GM12878 (cell line): ENCODE measurements at regions not wholly inside any gene's neighbourhood (a gene's known extent, or its start where the extent isn't known, plus 50 kb on each side); places are given as distances from the start of the nearest gene placed in this dataset.

Experiments
- ATAC-seq: fragments of 200-7000 bp; cut with Tn5 transposase; 3 replicates; pipeline ENCODE4 v1.9.1; 2020; ENCODE audit warnings: mild to moderate bottlenecking, moderate library complexity
- BruUV-seq: library from RNA; stranded (reverse); fragments of 400-500 nt; replicated peaks from 2 replicates; lab custom pipeline; 2021; lab: Mats Ljungman, UMichigan
- CTCF ChIA-PET: fragments of 300-600 bp; sonication (Branson Sonifier 250); formaldehyde crosslinking; extraction: SDS; loops from one replicate; lab custom pipeline; 2021; ENCODE audit warnings: inconsistent platforms; lab: Yijun Ruan, JAX
- POLR2A ChIA-PET: fragments of 350-600 bp; formaldehyde crosslinking; extraction: SDS; loops from one replicate; lab custom pipeline; 2021; ENCODE audit warnings: inconsistent platforms; lab: Charles Lee
- RAD21 ChIA-PET: fragments of 300-600 bp; sonication (Branson Sonifier 250); formaldehyde crosslinking; loops from one replicate; lab custom pipeline; 2023; ENCODE audit warnings: antibody characterized with exemption; ENCODE audit not compliant: unreplicated experiment; lab: Charles Lee
- SMC1A ChIA-PET: fragments of 300-600 bp; sonication (Branson Sonifier 250); formaldehyde crosslinking; loops from one replicate; lab custom pipeline; 2023; ENCODE audit not compliant: unreplicated experiment, uncharacterized antibody; lab: Charles Lee
- DNase-seq: peaks from one replicate; pipeline ENCODE4 v3.0.0-alpha.2; 2011; ENCODE audit warnings: low read depth, low spot score
- FAIRE-seq: peaks from 3 replicates; lab custom pipeline; 2011; peaks lifted over from hg19 to GRCh38; lab: Jason Lieb, UNC
- H2AFZ ChIP-seq: 2 replicates; pipeline ENCODE4 v1.6.0; 2011; ENCODE audit warnings: low read depth, low read length, control low read depth; ENCODE audit not compliant: control insufficient read depth
- H3K27ac ChIP-seq: 2 replicates; pipeline ENCODE4 v1.5.1; 2011; ENCODE audit warnings: control low read depth; ENCODE audit not compliant: control insufficient read depth, insufficient read depth
- H3K27me3 ChIP-seq, 2 experiments: replicated peaks in 1 of 2; 2 replicates each; pipeline versions ENCODE4 v1.6.0 to v1.6.1; 2011; ENCODE audit warnings: low read length in 1 of 2; ENCODE audit not compliant: control insufficient read depth in 2 of 2, insufficient read depth in 2 of 2
- H3K36me3 ChIP-seq, 2 experiments: 2 replicates each; pipeline ENCODE4 v1.5.1; 2011; ENCODE audit warnings: low read length in 1 of 2; ENCODE audit not compliant: control insufficient read depth in 2 of 2, insufficient read depth in 2 of 2
- H3K4me1 ChIP-seq: 2 replicates; pipeline ENCODE4 v1.6.1; 2011; ENCODE audit warnings: mild to moderate bottlenecking, low read length, moderate library complexity, mixed read lengths; ENCODE audit not compliant: control insufficient read depth, insufficient read depth
- H3K4me2 ChIP-seq: 2 replicates; pipeline ENCODE4 v1.6.0; 2011; ENCODE audit warnings: control low read depth; ENCODE audit not compliant: control insufficient read depth, insufficient read depth
- H3K4me3 ChIP-seq: fragments of 200-600 bp; sonication (generic); 2 replicates; pipeline ENCODE4 v1.5.1; 2016
- H3K79me2 ChIP-seq: 2 replicates; pipeline ENCODE4 v1.6.0; 2011; ENCODE audit warnings: low read length; ENCODE audit not compliant: control insufficient read depth, insufficient read depth
- H3K9ac ChIP-seq: 2 replicates; pipeline ENCODE4 v1.8.0; 2011; ENCODE audit warnings: low read length, control low read depth, mixed read lengths; ENCODE audit not compliant: control insufficient read depth, insufficient read depth
- H3K9me3 ChIP-seq: replicated peaks from 3 replicates; pipeline ENCODE4 v1.5.1; 2011; ENCODE audit warnings: mild to moderate bottlenecking, low read length; ENCODE audit not compliant: control insufficient read depth, insufficient read depth
- H4K20me1 ChIP-seq: 2 replicates; pipeline ENCODE4 v1.6.0; 2011; ENCODE audit not compliant: control insufficient read depth, insufficient read depth
- BHLHE40 ChIP-seq, 2 experiments: fragments of 450-650 bp in 1 of 2; IDR thresholded peaks; 2 replicates each; pipeline ENCODE4 v1.6.1; 2011 to 2017; ENCODE audit warnings: low read depth in 2 of 2, borderline replicate concordance in 1 of 2, improper control_type of control experiment in 1 of 2, low read length in 1 of 2, mild to moderate bottlenecking in 1 of 2
- CEBPB ChIP-seq, 2 experiments: fragments of 150-350 bp in 1 of 2; IDR thresholded peaks; 2 replicates each; pipeline ENCODE4 v1.6.1; 2012 to 2014; ENCODE audit warnings: low read depth in 2 of 2, low read length in 2 of 2, borderline replicate concordance in 1 of 2, inconsistent platforms in 1 of 2
- CHD2 ChIP-seq: IDR thresholded peaks from 2 replicates; pipeline ENCODE4 v1.6.1; 2011; ENCODE audit warnings: low read depth, low read length, improper control_type of control experiment, borderline replicate concordance
- ESRRA ChIP-seq: IDR thresholded peaks from 2 replicates; pipeline ENCODE4 v1.6.1; 2012; ENCODE audit warnings: mild to moderate bottlenecking, low read length, improper control_type of control experiment
- ETV6 ChIP-seq, 2 experiments: fragments of 450-650 bp in 1 of 2; IDR thresholded peaks in 1 of 2; conservative IDR thresholded peaks in 1 of 2; 2 replicates each; pipeline ENCODE4 v1.6.1; 2014; ENCODE audit warnings: antibody characterized with exemption in 1 of 2, borderline replicate concordance in 1 of 2, low read depth in 1 of 2, mild to moderate bottlenecking in 1 of 2, moderate library complexity in 1 of 2
- GABPA ChIP-seq: IDR thresholded peaks from 2 replicates; pipeline ENCODE4 v1.6.1; 2014; ENCODE audit warnings: antibody characterized with exemption, low read depth, mild to moderate bottlenecking, inconsistent platforms
- HCFC1 ChIP-seq: fragments of 150-350 bp; IDR thresholded peaks from 2 replicates; pipeline ENCODE4 v1.6.1; 2014; ENCODE audit warnings: low read length
- JUNB ChIP-seq: IDR thresholded peaks from 2 replicates; pipeline ENCODE4 v1.6.1; 2016; ENCODE audit warnings: antibody characterized with exemption, mild to moderate bottlenecking
- JUND ChIP-seq: IDR thresholded peaks from 2 replicates; pipeline ENCODE4 v1.6.1; 2012; ENCODE audit warnings: low read depth, mild to moderate bottlenecking, low read length, improper control_type of control experiment, moderate library complexity
- KAT2A ChIP-seq: conservative IDR thresholded peaks from 2 replicates; pipeline ENCODE4 v1.6.1; 2011; ENCODE audit warnings: low read depth, low read length; ENCODE audit not compliant: control insufficient read depth
- POLR2A ChIP-seq: IDR thresholded peaks from 2 replicates; pipeline ENCODE4 v1.6.1; 2011; ENCODE audit warnings: low read depth, mild to moderate bottlenecking, low read length
- RAD51 ChIP-seq: fragments of 450-650 bp; IDR thresholded peaks from 2 replicates; pipeline ENCODE4 v1.6.1; 2016; ENCODE audit warnings: moderate library complexity, mild to moderate bottlenecking, inconsistent platforms
- RELA ChIP-seq: fragments of 450-650 bp; IDR thresholded peaks from 2 replicates; pipeline ENCODE4 v1.8.0; 2014; ENCODE audit warnings: borderline replicate concordance; ENCODE audit not compliant: partially characterized antibody
- ZBTB33 ChIP-seq: fragments of 450-650 bp; IDR thresholded peaks from 2 replicates; pipeline ENCODE4 v1.6.1; 2017; ENCODE audit warnings: mild to moderate bottlenecking
- ZNF622 ChIP-seq: fragments of 450-650 bp; IDR thresholded peaks from 2 replicates; pipeline ENCODE4 v1.6.1; 2017; ENCODE audit warnings: mild to moderate bottlenecking, inconsistent platforms
- ZSCAN29 ChIP-seq: fragments of 450-650 bp; IDR thresholded peaks from 2 replicates; pipeline ENCODE4 v1.6.1; 2017; ENCODE audit warnings: mild to moderate bottlenecking, moderate library complexity
- WGBS: methylation state at CpG from one replicate; pipeline ENCODE4 v1.1.6; 2016; ENCODE audit warnings: low lambda C conversion rate; ENCODE audit not compliant: insufficient replicate concordance, insufficient coverage; ENCODE audit errors: missing lambda C conversion rate; 5-methylcytosine and 5-hydroxymethylcytosine counted together
- in situ Hi-C: fragments of 300-500 bp; cut with MboI; formaldehyde crosslinking; loops from 9 replicates; pipeline ENCODE4 v1.14.3; 2018; ENCODE audit warnings: mixed read lengths
- intact Hi-C: fragments of 100-400 bp; cut with micrococcal nuclease; formaldehyde crosslinking; loops from one replicate; pipeline ENCODE4 v1.14.2; 2022; ENCODE audit not compliant: unreplicated experiment
- TF ChIP-seq, protein P1 (sequence below): IDR thresholded peaks from 2 replicates; pipeline ENCODE4 v1.6.1; 2012; ENCODE audit warnings: improper control_type of control experiment, low read depth, low read length; ENCODE audit not compliant: insufficient replicate concordance
- TF ChIP-seq, protein P2 (sequence below): IDR thresholded peaks from 2 replicates; pipeline ENCODE4 v1.6.1; 2012; ENCODE audit warnings: low read depth, low read length, improper control_type of control experiment

DNA sequence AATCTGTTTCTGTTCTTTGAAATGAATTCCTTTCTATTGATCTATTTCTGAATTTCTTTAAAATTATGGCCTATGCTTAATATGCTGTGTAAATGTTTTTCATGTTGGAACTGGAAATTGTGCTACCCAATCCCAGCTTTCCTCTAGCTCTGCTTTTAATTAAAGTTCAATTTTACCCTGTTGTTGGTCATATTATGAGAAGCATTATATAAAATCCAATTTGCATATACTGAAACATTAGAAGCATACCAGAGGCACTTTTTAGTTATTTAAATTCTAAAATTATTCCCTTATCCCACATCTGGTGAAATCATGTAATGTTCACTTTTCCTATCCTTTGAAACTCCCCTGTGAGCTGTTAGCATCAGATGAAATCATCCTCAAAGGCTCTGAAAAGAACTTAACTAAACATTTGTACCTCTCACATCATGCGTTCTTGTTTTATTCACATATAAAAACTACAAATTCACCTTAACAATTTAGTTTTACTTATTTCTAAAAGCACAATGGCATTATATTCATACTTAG, 160.6 kb upstream of the COL21A1 start:
- BruUV-seq, result no TSS peak
- Histone ChIP-seq H3K4me2 (no peak overlapping the region), H2AFZ (no peak overlapping the region), H3K27ac (no peak overlapping the region), H4K20me1 (no peaks in the 10 kb centered on the region), H3K36me3 (no peaks in the 10 kb centered on the region), H3K4me3 (no peak overlapping the region), H3K79me2 (no peaks in the 10 kb centered on the region), H3K9me3 (no peaks in the 10 kb centered on the region), H3K4me1 (no peaks in the 10 kb centered on the region), H3K9ac (no peak overlapping the region), H3K27me3 (no peaks in the 10 kb centered on the region)
- 87% methylated on average over 1 of the region's 1 CpG for WGBS
- RAD21 ChIA-PET, result interaction anchor here (1.9 kb wide), 1 partner anchor 185 kb away, joined by 5 read pairs; no protein-coding TSS in a partner anchor
- ATAC-seq (no peak), DNase-seq (no peak), FAIRE-seq (no peak)
- in situ Hi-C loops (no loop called here), intact Hi-C loops (no loop called here)
- SMC1A ChIA-PET, result interaction anchor here (1.3 to 1.6 kb wide), 2 partner anchors 9 to 187 kb away, joined by 3 to 7 read pairs; no protein-coding TSS in a partner anchor
- CTCF ChIA-PET, result interaction anchor here (1.4 to 2.1 kb wide), 2 partner anchors 9 to 201 kb away, joined by 3 to 5 read pairs; no protein-coding TSS in a partner anchor
- POLR2A ChIA-PET, result no interaction called here
- TF ChIP-seq ZNF622 (no peak), POLR2A (no peak), BHLHE40 (IDR thresholded peaks at IDR 0.05; ENCODE audit: borderline replicate concordance in 1 of 2, low read depth in 2 of 2, low read length in 1 of 2) (no peak), KAT2A (no peak), RELA (no peak), CEBPB (IDR thresholded peaks at IDR 0.05; ENCODE audit: borderline replicate concordance in 1 of 2, low read depth in 2 of 2, low read length in 2 of 2) (no peak), GABPA (no peak), ESRRA (no peak), ZBTB33 (no peak), ZSCAN29 (no peak), JUND (no peak), JUNB (no peak), RAD51 (no peak), ETV6 (conservative IDR thresholded peaks at IDR 0.05 in 1 of 2, IDR thresholded peaks at IDR 0.05 in 1 of 2; ENCODE audit: borderline replicate concordance in 1 of 2, low read depth in 1 of 2) (no peak), CHD2 (no peak), HCFC1 (no peak)
- TF ChIP-seq, protein P1, sequence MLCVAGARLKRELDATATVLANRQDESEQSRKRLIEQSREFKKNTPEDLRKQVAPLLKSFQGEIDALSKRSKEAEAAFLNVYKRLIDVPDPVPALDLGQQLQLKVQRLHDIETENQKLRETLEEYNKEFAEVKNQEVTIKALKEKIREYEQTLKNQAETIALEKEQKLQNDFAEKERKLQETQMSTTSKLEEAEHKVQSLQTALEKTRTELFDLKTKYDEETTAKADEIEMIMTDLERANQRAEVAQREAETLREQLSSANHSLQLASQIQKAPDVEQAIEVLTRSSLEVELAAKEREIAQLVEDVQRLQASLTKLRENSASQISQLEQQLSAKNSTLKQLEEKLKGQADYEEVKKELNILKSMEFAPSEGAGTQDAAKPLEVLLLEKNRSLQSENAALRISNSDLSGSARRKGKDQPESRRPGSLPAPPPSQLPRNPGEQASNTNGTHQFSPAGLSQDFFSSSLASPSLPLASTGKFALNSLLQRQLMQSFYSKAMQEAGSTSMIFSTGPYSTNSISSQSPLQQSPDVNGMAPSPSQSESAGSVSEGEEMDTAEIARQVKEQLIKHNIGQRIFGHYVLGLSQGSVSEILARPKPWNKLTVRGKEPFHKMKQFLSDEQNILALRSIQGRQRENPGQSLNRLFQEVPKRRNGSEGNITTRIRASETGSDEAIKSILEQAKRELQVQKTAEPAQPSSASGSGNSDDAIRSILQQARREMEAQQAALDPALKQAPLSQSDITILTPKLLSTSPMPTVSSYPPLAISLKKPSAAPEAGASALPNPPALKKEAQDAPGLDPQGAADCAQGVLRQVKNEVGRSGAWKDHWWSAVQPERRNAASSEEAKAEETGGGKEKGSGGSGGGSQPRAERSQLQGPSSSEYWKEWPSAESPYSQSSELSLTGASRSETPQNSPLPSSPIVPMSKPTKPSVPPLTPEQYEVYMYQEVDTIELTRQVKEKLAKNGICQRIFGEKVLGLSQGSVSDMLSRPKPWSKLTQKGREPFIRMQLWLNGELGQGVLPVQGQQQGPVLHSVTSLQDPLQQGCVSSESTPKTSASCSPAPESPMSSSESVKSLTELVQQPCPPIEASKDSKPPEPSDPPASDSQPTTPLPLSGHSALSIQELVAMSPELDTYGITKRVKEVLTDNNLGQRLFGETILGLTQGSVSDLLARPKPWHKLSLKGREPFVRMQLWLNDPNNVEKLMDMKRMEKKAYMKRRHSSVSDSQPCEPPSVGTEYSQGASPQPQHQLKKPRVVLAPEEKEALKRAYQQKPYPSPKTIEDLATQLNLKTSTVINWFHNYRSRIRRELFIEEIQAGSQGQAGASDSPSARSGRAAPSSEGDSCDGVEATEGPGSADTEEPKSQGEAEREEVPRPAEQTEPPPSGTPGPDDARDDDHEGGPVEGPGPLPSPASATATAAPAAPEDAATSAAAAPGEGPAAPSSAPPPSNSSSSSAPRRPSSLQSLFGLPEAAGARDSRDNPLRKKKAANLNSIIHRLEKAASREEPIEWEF, result no peak
- TF ChIP-seq, protein P2, sequence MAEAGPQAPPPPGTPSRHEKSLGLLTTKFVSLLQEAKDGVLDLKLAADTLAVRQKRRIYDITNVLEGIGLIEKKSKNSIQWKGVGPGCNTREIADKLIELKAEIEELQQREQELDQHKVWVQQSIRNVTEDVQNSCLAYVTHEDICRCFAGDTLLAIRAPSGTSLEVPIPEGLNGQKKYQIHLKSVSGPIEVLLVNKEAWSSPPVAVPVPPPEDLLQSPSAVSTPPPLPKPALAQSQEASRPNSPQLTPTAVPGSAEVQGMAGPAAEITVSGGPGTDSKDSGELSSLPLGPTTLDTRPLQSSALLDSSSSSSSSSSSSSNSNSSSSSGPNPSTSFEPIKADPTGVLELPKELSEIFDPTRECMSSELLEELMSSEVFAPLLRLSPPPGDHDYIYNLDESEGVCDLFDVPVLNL, result no peak
